T-cell (primary cell): ENCODE measurements at regions not wholly inside any gene's neighbourhood (a gene's known extent, or its start where the extent isn't known, plus 50 kb on each side); places are given as distances from the start of the nearest gene placed in this dataset.

Experiments
- ATAC-seq, 4 experiments: fragments of 200-7000 bp in 3 of 4; fragments of 150-1000 bp in 1 of 4; cut with Tn5 transposase; replicated peaks in 1 of 4; 1 replicate in 3 of 4; 2 replicates in 1 of 4; pipeline ENCODE4 v1.10.0; 2021; ENCODE audit warnings: moderate library complexity in 3 of 4, mild to moderate bottlenecking in 2 of 4, moderate number of reproducible peaks in 1 of 4
- CTCF ChIA-PET, 2 donors: fragments of 300-600 bp; sonication (Branson Sonifier 250); formaldehyde crosslinking; loops; one replicate each; lab custom pipeline; 2022; ENCODE audit warnings: antibody characterized with exemption in 2 of 2; lab: Charles Lee
- POLR2A ChIA-PET, 2 donors: fragments of 300-600 bp; sonication (Branson Sonifier 250); formaldehyde crosslinking; loops; one replicate each; lab custom pipeline; 2022; ENCODE audit warnings: antibody characterized with exemption in 2 of 2; lab: Charles Lee
- DNase-seq, 35 experiments: peaks; one replicate each; pipeline versions ENCODE4 v3.0.0 to v3.0.0-alpha.2; 2013 to 2023
- H3K27ac ChIP-seq: one replicate; pipeline ENCODE4 v1.5.1; 2013; ENCODE audit warnings: low read length
- H3K27me3 ChIP-seq, 2 experiments: replicated peaks in 1 of 2; 1 replicate in 1 of 2; 2 replicates in 1 of 2; pipeline versions ENCODE4 v1.6.1 to v1.7.0; 2013; ENCODE audit warnings: low read length in 1 of 2, mixed read lengths in 1 of 2; ENCODE audit not compliant: control insufficient read depth in 2 of 2, insufficient read depth in 2 of 2; ENCODE audit errors: extremely low read depth in 1 of 2
- H3K36me3 ChIP-seq, 2 donors: 1 replicate in 1 of 2; 2 replicates in 1 of 2; pipeline versions ENCODE4 v1.6.1 to v1.7.0; 2013; ENCODE audit warnings: low read length in 1 of 2; ENCODE audit not compliant: control insufficient read depth in 2 of 2, insufficient read depth in 1 of 2; ENCODE audit errors: extremely low read depth in 1 of 2
- H3K4me1 ChIP-seq, 2 experiments: 1 replicate in 1 of 2; 2 replicates in 1 of 2; pipeline versions ENCODE4 v1.6.1 to v1.7.0; 2013; ENCODE audit warnings: low read length in 2 of 2, mixed read lengths in 1 of 2; ENCODE audit not compliant: insufficient read depth in 2 of 2, control insufficient read depth in 1 of 2; ENCODE audit errors: extremely low read depth in 1 of 2
- H3K4me3 ChIP-seq, 2 donors: 1 replicate in 1 of 2; 2 replicates in 1 of 2; pipeline versions ENCODE4 v1.5.1 to v1.7.0; 2013; ENCODE audit warnings: mild to moderate bottlenecking in 2 of 2, low read length in 1 of 2, moderate library complexity in 1 of 2; ENCODE audit not compliant: control insufficient read depth in 1 of 2; ENCODE audit errors: extremely low read depth in 1 of 2
- H3K9me3 ChIP-seq: 2 replicates; pipeline ENCODE4 v1.7.0; 2013
- H3K27ac Mint-ChIP-seq, 2 donors: one replicate each; pipeline ENCODE4 v1.8.0; 2020 to 2021; ENCODE audit warnings: mild to moderate bottlenecking in 2 of 2, mixed read lengths in 2 of 2
- H3K27me3 Mint-ChIP-seq, 2 donors: one replicate each; pipeline ENCODE4 v1.8.0; 2021 to 2022; ENCODE audit warnings: mixed read lengths in 2 of 2
- H3K36me3 Mint-ChIP-seq: one replicate; pipeline ENCODE4 v1.8.0; 2021; ENCODE audit warnings: mixed read lengths
- H3K4me1 Mint-ChIP-seq, 3 donors: one replicate each; pipeline ENCODE4 v1.8.0; 2020 to 2022; ENCODE audit warnings: mixed read lengths in 3 of 3, mild to moderate bottlenecking in 1 of 3
- H3K4me3 Mint-ChIP-seq, 3 donors: one replicate each; pipeline ENCODE4 v1.8.0; 2020 to 2022; ENCODE audit warnings: mild to moderate bottlenecking in 3 of 3, mixed read lengths in 3 of 3, moderate library complexity in 3 of 3
- H3K9me3 Mint-ChIP-seq, 3 donors: one replicate each; pipeline ENCODE4 v1.8.0; 2020 to 2022; ENCODE audit warnings: mixed read lengths in 3 of 3
- WGBS: methylation state at CpG from one replicate; pipeline ENCODE4 v1.1.5; 2013; ENCODE audit warnings: missing lambda C conversion rate; ENCODE audit not compliant: insufficient coverage; 5-methylcytosine and 5-hydroxymethylcytosine counted together

DNA sequence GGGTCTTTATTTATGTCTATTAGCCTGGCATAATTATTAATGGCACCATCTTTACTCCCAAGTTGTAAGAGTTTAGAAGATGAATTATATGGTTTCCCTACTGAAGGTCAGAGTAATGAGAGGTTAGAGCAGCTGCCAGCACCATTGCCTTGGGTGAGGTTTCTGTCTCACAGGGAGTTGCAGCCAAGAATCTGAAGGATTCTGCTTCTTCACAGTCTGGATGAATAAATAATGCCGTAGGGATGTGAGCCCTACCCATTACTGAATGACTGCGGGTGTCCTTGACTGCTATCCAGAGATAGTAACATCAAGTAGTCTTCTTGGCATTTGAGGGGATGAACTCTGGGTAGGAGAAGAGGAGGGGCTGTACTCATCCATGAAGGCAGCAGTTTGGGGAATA is 52.8 kb upstream of the SMIM36 start:
- ATAC-seq, result no peak
- no peaks in the 10 kb centered on the region for H3K36me3 Mint-ChIP-seq
- H3K9me3 ChIP-seq, result no peaks in the 10 kb centered on the region
- no peak overlapping the region for H3K4me3 Mint-ChIP-seq
- no peak for DNase-seq
- no peaks in the 10 kb centered on the region for H3K9me3 Mint-ChIP-seq
- no peak overlapping the region for H3K27ac Mint-ChIP-seq
- H3K27ac ChIP-seq, result no peak overlapping the region
- H3K27me3 ChIP-seq, result no peaks in the 10 kb centered on the region
- H3K4me1 ChIP-seq, result no peaks in the 10 kb centered on the region
- POLR2A ChIA-PET, result no interaction called here
- H3K4me1 Mint-ChIP-seq, result no peaks in the 10 kb centered on the region
- WGBS, result 94% methylated on average over 2 of the region's 2 CpGs
- H3K36me3 ChIP-seq, result no peaks in the 10 kb centered on the region
- H3K4me3 ChIP-seq, result no peak overlapping the region
- CTCF ChIA-PET, result interaction anchor here in 1 of 2 donors (0.5 kb wide), 1 partner anchor 12 kb away, joined by 4 read pairs; no protein-coding TSS in a partner anchor
- H3K27me3 Mint-ChIP-seq, result peaks cover 0 to 9% of the 10 kb centered on the region in 2 donors

DNA sequence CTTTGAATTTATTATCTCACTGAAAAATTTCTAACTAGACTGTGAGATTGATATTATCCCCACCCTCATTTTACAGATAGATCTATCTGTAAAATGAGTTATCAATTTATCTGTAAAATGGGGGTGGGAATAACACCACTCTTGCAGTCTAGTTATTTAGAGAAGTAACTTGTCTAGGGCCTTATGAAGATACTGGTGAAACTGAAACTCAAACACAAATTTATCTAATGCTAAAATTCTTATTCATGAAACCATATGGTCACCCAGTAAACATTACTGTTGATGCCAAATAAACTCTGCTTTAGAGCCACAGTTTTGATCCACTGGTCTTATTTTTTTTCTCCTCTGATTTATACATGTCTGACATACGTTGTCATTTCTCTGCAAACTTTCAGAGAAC is 52.1 kb upstream of the SMIM36 start:
- Histone ChIP-seq H3K27me3 (no peaks in the 10 kb centered on the region), H3K4me3 (no peak overlapping the region), H3K9me3 (no peaks in the 10 kb centered on the region), H3K4me1 (no peaks in the 10 kb centered on the region), H3K27ac (no peak overlapping the region), H3K36me3 (no peaks in the 10 kb centered on the region)
- no CpG with 5 or more reads among the region's 1 CpG for WGBS
- Mint-ChIP-seq H3K9me3 (no peaks in the 10 kb centered on the region), H3K4me1 (no peaks in the 10 kb centered on the region), H3K27me3 (peaks cover 0 to 11% of the 10 kb centered on the region in 2 donors), H3K4me3 (no peak overlapping the region), H3K36me3 (no peaks in the 10 kb centered on the region), H3K27ac (no peak overlapping the region)
- POLR2A ChIA-PET, result no interaction called here
- DNase-seq, result no peak
- CTCF ChIA-PET, result no interaction called here
- no peak for ATAC-seq

DNA sequence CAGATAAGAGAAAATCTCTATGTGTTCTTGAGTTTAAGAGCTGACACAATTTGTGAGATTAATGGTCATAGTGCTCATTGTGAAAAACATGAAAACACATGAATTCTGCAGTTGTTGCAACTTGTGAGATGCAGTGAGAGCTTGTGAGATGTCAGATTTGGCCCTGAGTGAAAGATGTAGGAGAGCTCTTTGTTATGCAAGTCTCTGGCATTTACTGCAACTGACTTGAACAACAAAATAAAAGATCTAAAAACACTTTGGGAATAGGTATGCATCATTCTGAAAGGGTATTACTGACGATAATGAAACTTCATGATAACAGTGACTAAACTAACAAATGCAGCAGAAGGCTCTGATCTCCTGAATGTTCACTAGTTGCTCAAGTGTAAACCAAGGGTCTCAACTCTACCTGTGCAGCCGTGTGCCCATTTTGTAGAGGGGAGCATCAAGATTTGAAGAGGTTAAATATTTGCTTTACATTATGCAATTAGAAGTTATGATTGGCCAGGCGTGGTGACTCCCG is 50.8 kb upstream of the SMIM36 start:
- WGBS, result no CpG with 5 or more reads among the region's 4 CpGs
- H3K4me1 ChIP-seq, result no peaks in the 10 kb centered on the region
- no peaks in the 10 kb centered on the region for H3K36me3 Mint-ChIP-seq
- ChIA-PET CTCF (no interaction called here), POLR2A (no interaction called here)
- ATAC-seq, result no peak
- no peak overlapping the region for H3K4me3 ChIP-seq
- no peak for DNase-seq
- H3K36me3 ChIP-seq, result no peaks in the 10 kb centered on the region
- no peaks in the 10 kb centered on the region for H3K9me3 Mint-ChIP-seq
- no peak overlapping the region for H3K27ac Mint-ChIP-seq
- H3K27ac ChIP-seq, result no peak overlapping the region
- H3K9me3 ChIP-seq, result no peaks in the 10 kb centered on the region
- peaks cover 3 to 13% of the 10 kb centered on the region in 2 donors for H3K27me3 Mint-ChIP-seq
- no peaks in the 10 kb centered on the region for H3K4me1 Mint-ChIP-seq
- no peak overlapping the region for H3K4me3 Mint-ChIP-seq
- H3K27me3 ChIP-seq, result no peaks in the 10 kb centered on the region

DNA sequence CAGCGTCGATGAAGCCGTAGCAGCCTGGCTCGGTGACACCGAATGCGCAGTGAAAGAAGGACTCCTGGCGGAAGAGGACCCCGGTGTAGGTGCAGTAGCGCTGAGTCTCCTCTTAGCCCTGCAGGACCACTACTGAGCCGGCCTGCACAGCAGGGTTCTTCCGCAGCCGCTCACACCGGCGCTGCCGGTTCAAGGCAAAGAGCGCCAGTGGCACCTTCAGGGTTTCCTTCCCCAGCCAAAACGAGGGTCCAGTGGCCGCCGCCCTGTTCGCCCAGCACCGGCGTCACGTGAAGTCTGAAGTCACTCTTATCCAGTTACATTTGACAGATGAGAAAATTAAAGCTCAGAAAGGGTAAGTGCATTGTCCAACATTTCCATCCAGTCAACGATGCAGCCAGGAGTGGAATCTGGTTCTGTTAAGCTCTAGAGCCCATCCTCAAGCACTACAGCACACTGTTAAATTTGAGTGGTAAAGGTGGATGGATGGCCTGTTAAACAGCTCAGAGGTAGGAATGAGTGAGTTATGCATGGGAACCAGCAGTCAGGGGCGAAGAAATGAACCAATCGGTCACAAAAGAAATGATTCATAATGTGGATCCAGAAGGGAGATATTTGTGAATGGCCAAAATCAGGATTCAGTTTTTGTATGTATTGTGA is 50.2 kb upstream of the SMIM36 start:
- no peak overlapping the region for H3K4me3 ChIP-seq
- H3K4me1 ChIP-seq, result no peaks in the 10 kb centered on the region
- H3K9me3 ChIP-seq, result no peaks in the 10 kb centered on the region
- H3K36me3 ChIP-seq, result no peaks in the 10 kb centered on the region
- no peaks in the 10 kb centered on the region for H3K36me3 Mint-ChIP-seq
- no peaks in the 10 kb centered on the region for H3K27me3 ChIP-seq
- no peak for DNase-seq
- 91% methylated on average over 20 of the region's 26 CpGs for WGBS
- ATAC-seq, result no peak
- H3K4me1 Mint-ChIP-seq, result no peaks in the 10 kb centered on the region
- CTCF ChIA-PET, result no interaction called here
- no peak overlapping the region for H3K27ac Mint-ChIP-seq
- POLR2A ChIA-PET, result no interaction called here
- no peak overlapping the region for H3K27ac ChIP-seq
- H3K4me3 Mint-ChIP-seq, result no peak overlapping the region
- H3K9me3 Mint-ChIP-seq, result no peaks in the 10 kb centered on the region
- peaks cover 3 to 13% of the 10 kb centered on the region in 2 donors for H3K27me3 Mint-ChIP-seq
